GM23338 (cell line): ENCODE measurements at regions not wholly inside any gene's neighbourhood (a gene's known extent, or its start where the extent isn't known, plus 50 kb on each side); places are given as distances from the start of the nearest gene placed in this dataset.

Source experiments
- ATAC-seq: fragments of 200-7000 bp; cut with Tn5 transposase; 3 replicates; pipeline ENCODE4 v1.9.1; 2020
- DNase-seq: peaks from one replicate; pipeline ENCODE4 v3.0.0-alpha.2; 2015; ENCODE audit warnings: low spot score
- H2AFZ ChIP-seq: fragments of 200-600 bp; sonication (generic); 2 replicates; pipeline ENCODE4 v1.8.0; 2016; ENCODE audit warnings: antibody characterized with exemption, mild to moderate bottlenecking, moderate library complexity
- H3F3A ChIP-seq: fragments of 200-600 bp; sonication (generic); replicated peaks from 2 replicates; pipeline ENCODE4 v1.8.0; 2017; ENCODE audit warnings: antibody characterized with exemption, mixed run types, low read depth
- H3K27ac ChIP-seq: fragments of 200-600 bp; sonication (generic); 2 replicates; pipeline ENCODE4 v1.6.1; 2016; ENCODE audit warnings: low read depth
- H3K27me3 ChIP-seq: fragments of 200-600 bp; sonication (generic); 2 replicates; pipeline ENCODE4 v1.8.0; 2016; ENCODE audit warnings: mild to moderate bottlenecking, mixed run types, moderate library complexity; ENCODE audit not compliant: insufficient read depth
- H3K36me3 ChIP-seq: fragments of 200-600 bp; sonication (generic); 2 replicates; pipeline ENCODE4 v1.8.0; 2016; ENCODE audit warnings: mild to moderate bottlenecking; ENCODE audit not compliant: insufficient read depth
- H3K4me1 ChIP-seq: fragments of 200-600 bp; sonication (generic); 2 replicates; pipeline ENCODE4 v1.8.0; 2016; ENCODE audit warnings: mild to moderate bottlenecking, moderate library complexity; ENCODE audit not compliant: insufficient read depth
- H3K4me2 ChIP-seq: fragments of 200-600 bp; sonication (generic); 2 replicates; pipeline ENCODE4 v1.7.1; 2017; ENCODE audit warnings: mixed run types
- H3K4me3 ChIP-seq: fragments of 200-600 bp; sonication (generic); 2 replicates; pipeline ENCODE4 v1.6.1; 2016; ENCODE audit warnings: mixed run types
- H3K79me2 ChIP-seq: fragments of 200-600 bp; sonication (generic); replicated peaks from 2 replicates; pipeline ENCODE4 v1.8.0; 2017; ENCODE audit warnings: mild to moderate bottlenecking; ENCODE audit not compliant: insufficient read depth
- H3K9me2 ChIP-seq: fragments of 200-600 bp; sonication (generic); 2 replicates; pipeline ENCODE4 v1.8.0; 2017; ENCODE audit not compliant: insufficient read depth
- H4K20me1 ChIP-seq: fragments of 200-600 bp; sonication (generic); replicated peaks from 2 replicates; pipeline ENCODE4 v1.8.0; 2017; ENCODE audit warnings: mild to moderate bottlenecking; ENCODE audit not compliant: insufficient read depth
- H3K27ac Mint-ChIP-seq: 2 replicates; pipeline ENCODE4 v1.8.0; 2020; ENCODE audit warnings: inconsistent platforms, mild to moderate bottlenecking, moderate library complexity, mixed read lengths
- H3K27me3 Mint-ChIP-seq: 3 replicates; pipeline ENCODE4 v1.8.0; 2022; ENCODE audit warnings: low read depth, mild to moderate bottlenecking, moderate library complexity, mixed read lengths, inconsistent platforms; ENCODE audit not compliant: insufficient read depth, poor library complexity
- H3K36me3 Mint-ChIP-seq: 3 replicates; pipeline ENCODE4 v1.8.0; 2021; ENCODE audit warnings: low read depth, mild to moderate bottlenecking, inconsistent platforms, moderate library complexity, mixed read lengths
- H3K4me1 Mint-ChIP-seq: 3 replicates; pipeline ENCODE4 v1.8.0; 2020; ENCODE audit warnings: mild to moderate bottlenecking, inconsistent platforms, mixed read lengths
- H3K4me3 Mint-ChIP-seq: 3 replicates; pipeline ENCODE4 v1.8.0; 2021; ENCODE audit warnings: moderate library complexity, mild to moderate bottlenecking, inconsistent platforms, mixed read lengths
- H3K9me3 Mint-ChIP-seq: 3 replicates; pipeline ENCODE4 v1.8.0; 2020; ENCODE audit warnings: moderate library complexity, mild to moderate bottlenecking, inconsistent platforms, mixed read lengths
- CTCF ChIP-seq, 2 experiments: fragments of 200-600 bp in 1 of 2; sonication (generic) in 1 of 2; conservative IDR thresholded peaks; 2 replicates each; pipeline versions ENCODE4 v1.5.1 to v1.6.1; 2016 to 2017; ENCODE audit warnings: antibody characterized with exemption in 2 of 2, low read depth in 2 of 2, mild to moderate bottlenecking in 2 of 2, moderate library complexity in 1 of 2
- EZH2 ChIP-seq: fragments of 200-600 bp; sonication (generic); IDR thresholded peaks from one replicate; pipeline ENCODE4 v1.8.0; 2017; ENCODE audit warnings: antibody characterized with exemption, mild to moderate bottlenecking, low read depth; ENCODE audit not compliant: unreplicated experiment
- NANOG ChIP-seq: IDR thresholded peaks from 2 replicates; pipeline ENCODE4 v1.6.1; 2016; ENCODE audit warnings: antibody characterized with exemption, borderline replicate concordance
- POLR2AphosphoS5 ChIP-seq: IDR thresholded peaks from 2 replicates; pipeline ENCODE4 v1.6.1; 2016; ENCODE audit warnings: antibody characterized with exemption, low read depth
- REST ChIP-seq: IDR thresholded peaks from one replicate; pipeline ENCODE4 v1.6.1; 2018; ENCODE audit warnings: antibody characterized with exemption; ENCODE audit not compliant: unreplicated experiment

- no peak overlapping the region for H2AFZ ChIP-seq
- Mint-ChIP-seq H3K4me1 (no peaks in the 10 kb centered on the region; the same call in 2 of the 3 replicates), H3K9me3 (no peaks in the 10 kb centered on the region), H3K27me3 (peaks cover 4% of the 10 kb centered on the region), H3K27ac (no peak overlapping the region), H3K36me3 (no peaks in the 10 kb centered on the region), H3K4me3 (no peak overlapping the region)
- peaks cover 3% of the 10 kb centered on the region; the same call in 1 of the 2 replicates for H3K9me2 ChIP-seq
- H3K4me3 ChIP-seq, result no peak overlapping the region
- H3K79me2 ChIP-seq, result no peaks in the 10 kb centered on the region
- H4K20me1 ChIP-seq, result no peaks in the 10 kb centered on the region
- TF ChIP-seq POLR2AphosphoS5 (no peak), CTCF (conservative IDR thresholded peaks at IDR 0.05; ENCODE audit: low read depth in 2 of 2) (no peak)
- H3K36me3 ChIP-seq, result no peaks in the 10 kb centered on the region
- no peaks in the 10 kb centered on the region for H3K4me1 ChIP-seq
- no peak overlapping the region for H3K4me2 ChIP-seq
- DNase-seq (no peak), ATAC-seq (no peak)
- H3K27ac ChIP-seq, result no peak overlapping the region
- no peaks in the 10 kb centered on the region for H3K27me3 ChIP-seq
- H3F3A ChIP-seq, result no peaks in the 10 kb centered on the region
These were observed 316.6 kb upstream of the ZNF32 start for GRCh38 chr10:43965033-43965917.

- Mint-ChIP-seq H3K4me1 (no peaks in the 10 kb centered on the region; the same call in 2 of the 3 replicates), H3K4me3 (no peak overlapping the region), H3K36me3 (no peaks in the 10 kb centered on the region), H3K9me3 (no peaks in the 10 kb centered on the region), H3K27me3 (peaks cover 4% of the 10 kb centered on the region), H3K27ac (no peak overlapping the region)
- Histone ChIP-seq H4K20me1 (no peaks in the 10 kb centered on the region), H3K4me3 (no peak overlapping the region), H3K27me3 (no peaks in the 10 kb centered on the region), H3F3A (no peaks in the 10 kb centered on the region), H3K4me1 (no peaks in the 10 kb centered on the region), H3K36me3 (no peaks in the 10 kb centered on the region), H3K4me2 (no peak overlapping the region), H3K79me2 (no peaks in the 10 kb centered on the region), H3K27ac (no peak overlapping the region), H2AFZ (no peak overlapping the region), H3K9me2 (peaks cover 3% of the 10 kb centered on the region; the same call in 1 of the 2 replicates)
- TF ChIP-seq NANOG (no peak), REST (no peak), EZH2 (no peak)
- ATAC-seq (no peak), DNase-seq (no peak)
These were observed 315.8 kb upstream of the ZNF32 start for GRCh38 chr10:43964486-43964885.
